A549 (cell line): ENCODE measurements at regions not wholly inside any gene's neighbourhood (a gene's known extent, or its start where the extent isn't known, plus 50 kb on each side); places are given as distances from the start of the nearest gene placed in this dataset.
A peak's percentile ranks its signal among the peaks of the same experiment; 100 is the strongest.

ENCODE experiments used
- ATAC-seq, 2 experiments: fragments of 200-7000 bp in 1 of 2; fragments of >200 bp in 1 of 2; cut with Nextera tagmentation in 1 of 2; cut with Tn5 transposase in 1 of 2; 3 replicates each; pipeline versions ENCODE4 v1.8.0 to v1.9.1; 2018 to 2020; ENCODE audit warnings: mild to moderate bottlenecking in 1 of 2, moderate library complexity in 1 of 2
- CTCF ChIA-PET: fragments of 300-600 bp; sonication (Branson Sonifier 250); formaldehyde crosslinking; extraction: SDS; loops from one replicate; lab custom pipeline; 2021; ENCODE audit warnings: antibody characterized with exemption, inconsistent platforms; lab: Yijun Ruan, JAX
- POLR2A ChIA-PET: fragments of 350-600 bp; formaldehyde crosslinking; extraction: SDS; loops from one replicate; lab custom pipeline; 2021; ENCODE audit warnings: antibody characterized with exemption, inconsistent platforms; lab: Yijun Ruan, JAX
- DNase-seq, 2 experiments: peaks; one replicate each; pipeline versions ENCODE4 v3.0.0 to v3.0.0-alpha.2; 2011 to 2016; ENCODE audit warnings: low read depth in 1 of 2, low spot score in 1 of 2
- FAIRE-seq: peaks from 2 replicates; lab custom pipeline; 2011; peaks lifted over from hg19 to GRCh38; lab: Jason Lieb, UNC
- H3K27ac ChIP-seq, 2 experiments: fragments of >200 bp; sonication (Bioruptor Twin); formaldehyde crosslinking; 3 replicates each; pipeline ENCODE4 v1.5.1; 2016 to 2017
- H3K4me1 ChIP-seq: fragments of >200 bp; sonication (Bioruptor Twin); formaldehyde crosslinking; 3 replicates; pipeline ENCODE4 v1.6.1; 2016
- H3K4me2 ChIP-seq: fragments of >200 bp; sonication (Bioruptor Twin); formaldehyde crosslinking; 3 replicates; pipeline ENCODE4 v1.6.1; 2016
- H3K4me3 ChIP-seq: fragments of >200 bp; sonication (Bioruptor Twin); formaldehyde crosslinking; 3 replicates; pipeline ENCODE4 v1.5.1; 2016
- H3K9me3 ChIP-seq: fragments of >200 bp; sonication (Bioruptor Twin); formaldehyde crosslinking; 3 replicates; pipeline ENCODE4 v1.6.1; 2016
- CEBPB ChIP-seq, 2 experiments: fragments of >200 bp in 1 of 2; sonication (Bioruptor Twin) in 1 of 2; formaldehyde crosslinking in 1 of 2; IDR thresholded peaks; 2 replicates each; pipeline ENCODE4 v1.6.1; 2012 to 2016
- CHD2 ChIP-seq: fragments of 150-350 bp; IDR thresholded peaks from 2 replicates; pipeline ENCODE4 v1.6.1; 2014; ENCODE audit warnings: low read length; ENCODE audit not compliant: partially characterized antibody
- EHMT2 ChIP-seq: fragments of 200-600 bp; sonication (generic); IDR thresholded peaks from 2 replicates; pipeline ENCODE4 v1.6.1; 2016; ENCODE audit warnings: antibody characterized with exemption, low read depth, mild to moderate bottlenecking, moderate library complexity
- EP300 ChIP-seq, 2 experiments: fragments of >200 bp; sonication (Bioruptor Twin); formaldehyde crosslinking; IDR thresholded peaks; 2 replicates in 1 of 2; 3 replicates in 1 of 2; pipeline ENCODE4 v1.6.1; 2016 to 2017
- ESRRA ChIP-seq: fragments of 150-350 bp; IDR thresholded peaks from 2 replicates; pipeline ENCODE4 v1.6.1; 2014; ENCODE audit warnings: mild to moderate bottlenecking, low read length, borderline replicate concordance
- FOSL2 ChIP-seq, 2 experiments: fragments of 450-650 bp in 1 of 2; fragments of >200 bp in 1 of 2; sonication (Bioruptor Twin) in 1 of 2; formaldehyde crosslinking; IDR thresholded peaks; 2 replicates each; pipeline versions ENCODE4 v1.5.0 to v1.6.1; 2016 to 2020; ENCODE audit warnings: mild to moderate bottlenecking in 1 of 2, moderate library complexity in 1 of 2
- FOXS1 ChIP-seq: fragments of 250-450 bp; sonication (Bioruptor Pico); IDR thresholded peaks from 2 replicates; pipeline ENCODE4 v1.5.0; 2020; ENCODE audit warnings: mild to moderate bottlenecking, moderate library complexity
- HEYL ChIP-seq: fragments of 250-450 bp; sonication (Bioruptor Pico); IDR thresholded peaks from 2 replicates; pipeline ENCODE4 v1.8.0; 2021; ENCODE audit warnings: mild to moderate bottlenecking, moderate library complexity
- HOXA7 ChIP-seq: fragments of 250-450 bp; sonication (Bioruptor Pico); IDR thresholded peaks from 2 replicates; pipeline ENCODE4 v1.5.0; 2020; ENCODE audit warnings: mild to moderate bottlenecking, moderate library complexity
- HOXB5 ChIP-seq: fragments of 250-450 bp; sonication (Bioruptor Pico); IDR thresholded peaks from 2 replicates; pipeline ENCODE4 v1.5.0; 2020; ENCODE audit warnings: mild to moderate bottlenecking, moderate library complexity
- JUNB ChIP-seq: fragments of >200 bp; sonication (Bioruptor Twin); formaldehyde crosslinking; IDR thresholded peaks from 2 replicates; pipeline ENCODE4 v1.6.1; 2016
- KDM1A ChIP-seq: fragments of 200-600 bp; sonication (generic); IDR thresholded peaks from 2 replicates; pipeline ENCODE4 v1.6.1; 2016; ENCODE audit warnings: low read depth, mild to moderate bottlenecking
- NPAS2 ChIP-seq: fragments of 250-450 bp; sonication (Bioruptor Pico); IDR thresholded peaks from 2 replicates; pipeline ENCODE4 v1.8.0; 2022; ENCODE audit warnings: mild to moderate bottlenecking, moderate library complexity, borderline replicate concordance
- POLR2AphosphoS2 ChIP-seq: conservative IDR thresholded peaks from 2 replicates; pipeline ENCODE4 v1.6.1; 2012; ENCODE audit warnings: low read length, improper control_type of control experiment, inconsistent platforms
- RAD21 ChIP-seq, 2 experiments: fragments of >200 bp in 1 of 2; sonication (Bioruptor Twin) in 1 of 2; formaldehyde crosslinking in 1 of 2; IDR thresholded peaks in 1 of 2; conservative IDR thresholded peaks in 1 of 2; 2 replicates in 1 of 2; 3 replicates in 1 of 2; pipeline ENCODE4 v1.6.1; 2012 to 2018; ENCODE audit warnings: inconsistent platforms in 1 of 2
- RCOR1 ChIP-seq: fragments of 150-350 bp; IDR thresholded peaks from 2 replicates; pipeline ENCODE4 v1.6.1; 2014; ENCODE audit warnings: antibody characterized with exemption, low read length, low read depth
- RFX5 ChIP-seq: fragments of 450-650 bp; IDR thresholded peaks from 2 replicates; pipeline ENCODE4 v1.7.1; 2014; ENCODE audit warnings: antibody characterized with exemption, mild to moderate bottlenecking, moderate library complexity
- SMC3 ChIP-seq: fragments of >200 bp; sonication (Bioruptor Twin); formaldehyde crosslinking; IDR thresholded peaks from 3 replicates; pipeline ENCODE4 v1.6.1; 2018; ENCODE audit warnings: inconsistent platforms
- ZFP36 ChIP-seq: fragments of 450-650 bp; IDR thresholded peaks from 2 replicates; pipeline ENCODE4 v1.6.1; 2014; ENCODE audit warnings: borderline replicate concordance; ENCODE audit not compliant: partially characterized antibody
- ZNF302 ChIP-seq: fragments of 250-450 bp; sonication (Bioruptor Pico); IDR thresholded peaks from 2 replicates; pipeline ENCODE4 v1.9.0; 2021; ENCODE audit warnings: inconsistent platforms, mild to moderate bottlenecking, moderate library complexity
- ZSCAN20 ChIP-seq: fragments of 250-450 bp; sonication (Bioruptor Pico); IDR thresholded peaks from 2 replicates; pipeline ENCODE4 v1.8.0; 2022; ENCODE audit warnings: mild to moderate bottlenecking, moderate library complexity
- WGBS: methylation state at CpG from one replicate; pipeline ENCODE4 v1.1.6; 2017; ENCODE audit errors: missing lambda C conversion rate; 5-methylcytosine and 5-hydroxymethylcytosine counted together
- TF ChIP-seq, protein P1 (sequence below): fragments of 450-650 bp; IDR thresholded peaks from 2 replicates; pipeline ENCODE4 v1.6.1; 2014; ENCODE audit warnings: antibody characterized with exemption
- TF ChIP-seq, protein P2 (sequence below): fragments of 200-600 bp; sonication (generic); IDR thresholded peaks from 2 replicates; pipeline ENCODE4 v1.6.1; 2016; ENCODE audit warnings: antibody characterized with exemption, mild to moderate bottlenecking, moderate library complexity
- TF ChIP-seq, protein P3 (sequence below): IDR thresholded peaks from 2 replicates; pipeline ENCODE4 v1.6.1; 2012
- TF ChIP-seq, protein P4 (sequence below): IDR thresholded peaks from 2 replicates; pipeline ENCODE4 v1.6.1; 2012; ENCODE audit warnings: low read depth, borderline replicate concordance
- TF ChIP-seq, protein P5 (sequence below): fragments of 150-350 bp; IDR thresholded peaks from 2 replicates; pipeline ENCODE4 v1.6.1; 2014; ENCODE audit warnings: low read depth, mild to moderate bottlenecking, low read length
- TF ChIP-seq, protein P6 (sequence below): fragments of >200 bp; sonication (Bioruptor Twin); formaldehyde crosslinking; IDR thresholded peaks from 2 replicates; pipeline ENCODE4 v1.6.1; 2016
- TF ChIP-seq, protein P7 (sequence below): fragments of >200 bp; sonication (Bioruptor Twin); formaldehyde crosslinking; IDR thresholded peaks from 3 replicates; pipeline ENCODE4 v1.5.1; 2016

DNA sequence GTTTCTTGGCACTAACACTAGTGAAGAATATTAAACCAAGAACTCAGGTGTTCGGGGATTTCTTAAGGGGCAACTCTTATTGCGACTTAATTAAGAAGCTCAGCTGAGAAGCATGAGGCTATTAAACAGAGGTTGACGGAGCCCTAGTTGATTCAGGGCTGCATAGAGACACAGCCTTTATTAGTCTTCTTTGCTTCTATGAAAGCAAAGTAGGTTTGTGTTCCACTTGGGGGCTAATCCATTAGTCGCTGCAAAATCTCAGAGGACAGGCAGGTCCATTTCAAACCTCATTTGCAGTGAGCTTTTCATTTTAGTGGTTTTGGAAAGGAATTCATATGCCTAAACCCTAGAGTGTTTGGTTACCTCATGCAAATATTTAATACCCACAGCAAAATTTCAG lies 506.6 kb upstream of the SULF2 start:
- H3K4me1 ChIP-seq, result peaks cover 49% of the 10 kb centered on the region
- CTCF ChIA-PET, result interaction anchor here (0.5 to 6.4 kb wide), 4 partner anchors 329 to 1129 kb away, joined by 3 to 50 read pairs (median 11); partner anchors contain the start of gene SULF2

DNA sequence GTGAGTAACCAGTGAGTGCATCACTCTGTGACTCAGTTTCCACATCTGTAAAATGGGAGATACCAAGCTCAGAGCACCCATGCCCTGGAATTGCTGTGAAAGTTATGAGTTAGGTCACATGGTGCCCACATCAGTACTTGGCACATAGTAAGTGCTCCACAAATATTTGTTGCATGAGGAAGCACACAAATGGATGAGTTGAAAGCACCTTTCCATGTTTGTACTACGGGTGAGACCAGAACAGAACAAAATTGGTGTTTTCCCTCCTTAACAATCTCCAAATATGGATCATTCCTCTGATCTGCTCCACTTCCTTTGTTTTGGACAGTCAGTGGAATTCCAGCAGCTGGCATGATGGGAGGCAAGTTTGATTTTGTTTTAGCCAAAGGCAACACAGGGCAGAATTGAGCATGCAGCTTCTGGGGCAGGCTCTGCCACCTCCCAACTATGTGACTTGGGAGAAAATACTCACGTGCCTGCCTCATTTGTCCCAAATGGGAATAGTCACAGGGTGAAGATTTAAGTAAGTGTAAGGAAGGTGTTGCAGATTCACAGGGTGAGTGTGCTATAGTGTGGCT lies 503.7 kb upstream of the SULF2 start:
- 43% methylated on average over 2 of the region's 2 CpGs for WGBS
- no peak overlapping the region for H3K4me3 ChIP-seq
- H3K27ac ChIP-seq, result no peak overlapping the region; a peak in 1 of 6 replicates
- DNase-seq (no peak), FAIRE-seq (no peak), ATAC-seq (no peak)
- ChIA-PET POLR2A (no interaction called here), CTCF (interaction anchor here (1.0 to 4.8 kb wide), 5 partner anchors 12 to 502 kb away, joined by 3 to 16 read pairs (median 3); no protein-coding TSS in a partner anchor)
- H3K4me2 ChIP-seq, result no peak overlapping the region
- H3K4me1 ChIP-seq, result peaks cover 52% of the 10 kb centered on the region
- no peaks in the 10 kb centered on the region for H3K9me3 ChIP-seq
- no peak for TF ChIP-seq EHMT2
- TF ChIP-seq RAD21 (conservative IDR thresholded peaks at IDR 0.05 in 1 of 2, IDR thresholded peaks at IDR 0.05 in 1 of 2), result no peak
- TF ChIP-seq RCOR1, result no peak
- TF ChIP-seq CEBPB (IDR thresholded peaks at IDR 0.05), result no peak
- TF ChIP-seq ZSCAN20, result no peak
- TF ChIP-seq, protein P1, sequence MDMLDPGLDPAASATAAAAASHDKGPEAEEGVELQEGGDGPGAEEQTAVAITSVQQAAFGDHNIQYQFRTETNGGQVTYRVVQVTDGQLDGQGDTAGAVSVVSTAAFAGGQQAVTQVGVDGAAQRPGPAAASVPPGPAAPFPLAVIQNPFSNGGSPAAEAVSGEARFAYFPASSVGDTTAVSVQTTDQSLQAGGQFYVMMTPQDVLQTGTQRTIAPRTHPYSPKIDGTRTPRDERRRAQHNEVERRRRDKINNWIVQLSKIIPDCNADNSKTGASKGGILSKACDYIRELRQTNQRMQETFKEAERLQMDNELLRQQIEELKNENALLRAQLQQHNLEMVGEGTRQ, result no peak
- TF ChIP-seq ESRRA, result no peak
- TF ChIP-seq RFX5, result no peak
- TF ChIP-seq, protein P2, sequence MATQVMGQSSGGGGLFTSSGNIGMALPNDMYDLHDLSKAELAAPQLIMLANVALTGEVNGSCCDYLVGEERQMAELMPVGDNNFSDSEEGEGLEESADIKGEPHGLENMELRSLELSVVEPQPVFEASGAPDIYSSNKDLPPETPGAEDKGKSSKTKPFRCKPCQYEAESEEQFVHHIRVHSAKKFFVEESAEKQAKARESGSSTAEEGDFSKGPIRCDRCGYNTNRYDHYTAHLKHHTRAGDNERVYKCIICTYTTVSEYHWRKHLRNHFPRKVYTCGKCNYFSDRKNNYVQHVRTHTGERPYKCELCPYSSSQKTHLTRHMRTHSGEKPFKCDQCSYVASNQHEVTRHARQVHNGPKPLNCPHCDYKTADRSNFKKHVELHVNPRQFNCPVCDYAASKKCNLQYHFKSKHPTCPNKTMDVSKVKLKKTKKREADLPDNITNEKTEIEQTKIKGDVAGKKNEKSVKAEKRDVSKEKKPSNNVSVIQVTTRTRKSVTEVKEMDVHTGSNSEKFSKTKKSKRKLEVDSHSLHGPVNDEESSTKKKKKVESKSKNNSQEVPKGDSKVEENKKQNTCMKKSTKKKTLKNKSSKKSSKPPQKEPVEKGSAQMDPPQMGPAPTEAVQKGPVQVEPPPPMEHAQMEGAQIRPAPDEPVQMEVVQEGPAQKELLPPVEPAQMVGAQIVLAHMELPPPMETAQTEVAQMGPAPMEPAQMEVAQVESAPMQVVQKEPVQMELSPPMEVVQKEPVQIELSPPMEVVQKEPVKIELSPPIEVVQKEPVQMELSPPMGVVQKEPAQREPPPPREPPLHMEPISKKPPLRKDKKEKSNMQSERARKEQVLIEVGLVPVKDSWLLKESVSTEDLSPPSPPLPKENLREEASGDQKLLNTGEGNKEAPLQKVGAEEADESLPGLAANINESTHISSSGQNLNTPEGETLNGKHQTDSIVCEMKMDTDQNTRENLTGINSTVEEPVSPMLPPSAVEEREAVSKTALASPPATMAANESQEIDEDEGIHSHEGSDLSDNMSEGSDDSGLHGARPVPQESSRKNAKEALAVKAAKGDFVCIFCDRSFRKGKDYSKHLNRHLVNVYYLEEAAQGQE, result no peak
- no peak for TF ChIP-seq HOXA7
- TF ChIP-seq, protein P3, sequence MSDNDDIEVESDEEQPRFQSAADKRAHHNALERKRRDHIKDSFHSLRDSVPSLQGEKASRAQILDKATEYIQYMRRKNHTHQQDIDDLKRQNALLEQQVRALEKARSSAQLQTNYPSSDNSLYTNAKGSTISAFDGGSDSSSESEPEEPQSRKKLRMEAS, result no peak
- no peak for TF ChIP-seq EP300 (IDR thresholded peaks at IDR 0.05)
- TF ChIP-seq, protein P4, sequence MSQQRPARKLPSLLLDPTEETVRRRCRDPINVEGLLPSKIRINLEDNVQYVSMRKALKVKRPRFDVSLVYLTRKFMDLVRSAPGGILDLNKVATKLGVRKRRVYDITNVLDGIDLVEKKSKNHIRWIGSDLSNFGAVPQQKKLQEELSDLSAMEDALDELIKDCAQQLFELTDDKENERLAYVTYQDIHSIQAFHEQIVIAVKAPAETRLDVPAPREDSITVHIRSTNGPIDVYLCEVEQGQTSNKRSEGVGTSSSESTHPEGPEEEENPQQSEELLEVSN, result no peak
- TF ChIP-seq HEYL (CRISPR knock-in tag), result no peak
- TF ChIP-seq FOXS1 (CRISPR knock-in tag), result no peak
- no peak for TF ChIP-seq HOXB5 (CRISPR knock-in tag)
- TF ChIP-seq JUNB, result no peak
- TF ChIP-seq, protein P5, sequence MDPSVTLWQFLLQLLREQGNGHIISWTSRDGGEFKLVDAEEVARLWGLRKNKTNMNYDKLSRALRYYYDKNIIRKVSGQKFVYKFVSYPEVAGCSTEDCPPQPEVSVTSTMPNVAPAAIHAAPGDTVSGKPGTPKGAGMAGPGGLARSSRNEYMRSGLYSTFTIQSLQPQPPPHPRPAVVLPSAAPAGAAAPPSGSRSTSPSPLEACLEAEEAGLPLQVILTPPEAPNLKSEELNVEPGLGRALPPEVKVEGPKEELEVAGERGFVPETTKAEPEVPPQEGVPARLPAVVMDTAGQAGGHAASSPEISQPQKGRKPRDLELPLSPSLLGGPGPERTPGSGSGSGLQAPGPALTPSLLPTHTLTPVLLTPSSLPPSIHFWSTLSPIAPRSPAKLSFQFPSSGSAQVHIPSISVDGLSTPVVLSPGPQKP, result no peak

More for the DNA sequence above, 506.6 kb upstream of the SULF2 start:
- Histone ChIP-seq H3K9me3 (no peaks in the 10 kb centered on the region), H3K4me3 (no peak overlapping the region), H3K4me2 (no peak overlapping the region), H3K27ac (peak overlapping the region in 1 of 2 experiments; percentile 51; a peak in 2 of 6 replicates)
- no peak for FAIRE-seq
- no peak for DNase-seq
- POLR2A ChIA-PET, result no interaction called here
- no peak for TF ChIP-seq ZNF302 (CRISPR knock-in tag)
- TF ChIP-seq CHD2, result no peak
- no peak for TF ChIP-seq JUNB
- TF ChIP-seq ZFP36, result no peak
- TF ChIP-seq, protein P6, sequence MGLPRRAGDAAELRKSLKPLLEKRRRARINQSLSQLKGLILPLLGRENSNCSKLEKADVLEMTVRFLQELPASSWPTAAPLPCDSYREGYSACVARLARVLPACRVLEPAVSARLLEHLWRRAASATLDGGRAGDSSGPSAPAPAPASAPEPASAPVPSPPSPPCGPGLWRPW, result no peak
- TF ChIP-seq EP300 (IDR thresholded peaks at IDR 0.05), result no peak
- TF ChIP-seq POLR2AphosphoS2, result no peak
- TF ChIP-seq SMC3, result no peak
- no peak for TF ChIP-seq HOXA7
- TF ChIP-seq, protein P7, sequence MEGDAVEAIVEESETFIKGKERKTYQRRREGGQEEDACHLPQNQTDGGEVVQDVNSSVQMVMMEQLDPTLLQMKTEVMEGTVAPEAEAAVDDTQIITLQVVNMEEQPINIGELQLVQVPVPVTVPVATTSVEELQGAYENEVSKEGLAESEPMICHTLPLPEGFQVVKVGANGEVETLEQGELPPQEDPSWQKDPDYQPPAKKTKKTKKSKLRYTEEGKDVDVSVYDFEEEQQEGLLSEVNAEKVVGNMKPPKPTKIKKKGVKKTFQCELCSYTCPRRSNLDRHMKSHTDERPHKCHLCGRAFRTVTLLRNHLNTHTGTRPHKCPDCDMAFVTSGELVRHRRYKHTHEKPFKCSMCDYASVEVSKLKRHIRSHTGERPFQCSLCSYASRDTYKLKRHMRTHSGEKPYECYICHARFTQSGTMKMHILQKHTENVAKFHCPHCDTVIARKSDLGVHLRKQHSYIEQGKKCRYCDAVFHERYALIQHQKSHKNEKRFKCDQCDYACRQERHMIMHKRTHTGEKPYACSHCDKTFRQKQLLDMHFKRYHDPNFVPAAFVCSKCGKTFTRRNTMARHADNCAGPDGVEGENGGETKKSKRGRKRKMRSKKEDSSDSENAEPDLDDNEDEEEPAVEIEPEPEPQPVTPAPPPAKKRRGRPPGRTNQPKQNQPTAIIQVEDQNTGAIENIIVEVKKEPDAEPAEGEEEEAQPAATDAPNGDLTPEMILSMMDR, result no peak
- no peak for TF ChIP-seq RCOR1
- TF ChIP-seq FOSL2 (IDR thresholded peaks at IDR 0.05), result no peak
- TF ChIP-seq FOSL2 (CRISPR knock-in tag; IDR thresholded peaks at IDR 0.05), result no peak
- no peak for TF ChIP-seq ESRRA
- TF ChIP-seq KDM1A, result no peak
- TF ChIP-seq RFX5, result no peak
- TF ChIP-seq NPAS2 (CRISPR knock-in tag), result no peak
- WGBS, result 92% methylated on average over 4 of the region's 4 CpGs
- no peak for ATAC-seq
